Glomerular endothelial cell (primary cell): ENCODE measurements at regions not wholly inside any gene's neighbourhood (a gene's known extent, or its start where the extent isn't known, plus 50 kb on each side); places are given as distances from the start of the nearest gene placed in this dataset.

Source experiments
- DNase-seq: peaks from one replicate; pipeline ENCODE4 v3.0.0-alpha.2; 2011; ENCODE audit warnings: low read depth, low spot score; ENCODE audit errors: extremely low read depth

GRCh38 chr4:18566970-18567799, 545.6 kb upstream of the LCORL start:
- peak; percentile 31 for DNase-seq

- no peak for DNase-seq
These were observed 537.9 kb upstream of the LCORL start for GRCh38 chr4:18559492-18559891.

DNA sequence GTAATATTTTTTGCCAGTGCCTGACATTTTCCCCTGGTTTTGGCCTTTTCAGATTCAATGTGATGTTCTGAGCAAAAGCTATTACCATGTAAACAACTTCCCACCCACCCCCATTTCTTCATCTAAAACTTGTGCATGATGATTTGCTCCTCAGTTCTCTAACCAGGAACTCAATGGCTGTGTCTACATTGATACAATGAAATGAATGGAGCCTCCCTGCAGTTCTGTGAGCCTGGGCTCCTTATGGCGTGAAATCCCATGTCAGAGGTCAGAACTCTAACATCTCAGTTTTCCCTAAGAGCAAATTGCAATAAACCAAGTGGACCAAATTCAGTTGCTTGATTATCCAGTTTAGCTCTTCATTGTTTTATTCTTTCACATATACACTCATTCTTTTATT, 534.8 kb upstream of the LCORL start:
- no peak for DNase-seq

DNA sequence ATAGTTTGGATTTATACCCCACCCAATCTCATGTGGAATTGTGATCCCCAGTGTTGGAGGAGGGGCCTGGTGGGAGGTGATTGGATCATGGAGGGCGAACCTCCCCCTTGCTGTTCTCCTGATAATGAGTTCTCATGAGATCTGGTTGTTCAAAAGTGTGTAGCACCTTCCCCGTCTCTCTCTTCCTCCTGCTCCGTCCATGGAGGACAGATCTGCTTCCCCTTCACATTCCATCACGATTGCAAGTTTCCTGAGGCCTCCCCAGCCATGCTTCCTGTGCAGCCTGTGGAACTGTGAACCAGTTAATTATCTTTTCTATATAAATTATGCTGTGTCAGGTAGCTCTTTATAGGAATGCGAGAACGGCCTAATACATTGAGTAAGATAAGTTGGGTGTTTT, 518.8 kb upstream of the LCORL start:
- no peak for DNase-seq

DNA sequence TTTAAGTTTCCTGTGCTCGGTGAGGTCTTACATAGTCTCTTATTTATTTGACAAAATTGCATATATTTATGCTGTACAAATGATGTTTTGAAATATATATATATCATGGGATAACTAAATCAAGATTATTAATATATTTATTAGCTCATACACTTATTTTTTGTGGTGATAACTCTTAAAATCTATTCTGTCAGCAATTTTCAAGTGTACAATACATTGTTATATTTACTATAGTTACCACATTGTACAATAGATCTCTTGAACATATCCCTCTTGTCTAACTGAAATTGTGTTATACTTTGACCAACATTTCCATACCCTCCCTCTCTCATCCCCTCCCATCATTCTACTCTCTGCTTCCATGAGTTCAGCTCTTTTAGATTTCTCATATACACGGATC, 516.6 kb upstream of the LCORL start:
- DNase-seq = no peak

- DNase-seq = no peak
These were observed 514.9 kb upstream of the LCORL start for GRCh38 chr4:18536428-18536827.

DNA sequence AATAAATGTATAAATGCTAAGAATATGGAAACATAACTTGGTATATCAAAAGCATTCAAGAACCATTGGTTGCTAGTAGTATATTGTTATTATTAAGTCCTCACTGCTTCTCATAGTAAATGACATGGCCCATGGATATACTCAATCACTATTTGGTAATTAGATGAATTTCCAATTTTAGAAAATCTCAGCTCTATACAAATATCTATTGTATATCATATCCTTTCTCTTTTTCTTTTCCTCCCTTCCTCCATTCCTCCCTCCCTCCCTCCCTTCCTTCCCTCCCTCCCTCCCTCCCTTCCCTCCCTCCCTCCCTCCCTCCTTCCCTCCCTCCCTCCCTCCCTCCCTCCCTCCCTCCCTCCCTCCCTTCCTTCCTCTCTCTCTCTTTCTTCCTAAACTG, 514.4 kb upstream of the LCORL start:
- no peak for DNase-seq

GRCh38 chr4:18533262-18533775, 511.8 kb upstream of the LCORL start:
- no peak for DNase-seq

- DNase-seq = no peak
These were observed 510.2 kb upstream of the LCORL start for GRCh38 chr4:18531731-18532130.

- DNase-seq = no peak
These were observed 507.9 kb upstream of the LCORL start for GRCh38 chr4:18529482-18529881.

DNA sequence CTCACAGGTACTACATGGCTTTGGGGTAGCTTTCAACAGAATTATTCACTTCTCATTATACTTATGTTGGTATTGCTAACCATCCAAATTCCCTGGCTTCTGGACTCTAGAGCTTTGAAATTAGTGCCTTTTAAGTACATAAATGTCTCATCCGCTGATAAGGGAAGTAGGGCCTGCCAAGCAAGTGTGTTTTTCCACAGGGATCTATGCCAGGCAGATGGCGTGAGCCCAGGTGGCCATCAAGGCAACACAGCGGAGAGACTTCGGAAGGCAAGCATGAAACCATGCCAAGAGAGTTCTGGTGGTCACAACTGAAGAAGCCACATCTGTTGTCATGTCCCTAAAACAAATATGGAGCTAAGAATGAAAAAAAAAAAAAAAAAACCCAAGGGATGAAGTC, 503.1 kb upstream of the LCORL start:
- DNase-seq = no peak

DNA sequence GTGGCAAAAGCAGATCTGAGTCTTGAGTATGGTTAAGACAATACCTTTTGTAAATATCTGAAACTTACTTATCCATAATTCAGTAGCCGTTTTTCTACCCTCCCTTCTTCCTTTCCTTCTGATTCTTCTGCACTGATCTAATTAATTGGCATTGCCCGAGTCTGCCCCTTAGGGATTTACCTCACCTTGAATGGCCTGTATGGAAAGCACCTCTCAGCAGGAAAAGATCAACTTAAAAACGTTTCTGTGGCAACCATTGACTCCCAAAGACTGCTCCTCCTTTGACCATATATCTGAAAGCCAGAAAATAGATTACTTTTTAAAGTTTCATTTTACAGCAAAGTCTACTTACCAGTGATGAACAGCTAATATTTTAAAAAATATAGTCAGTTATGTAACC, 496.5 kb upstream of the LCORL start:
- DNase-seq = no peak

GRCh38 chr4:18513861-18514260, 492.3 kb upstream of the LCORL start:
- DNase-seq = no peak

DNA sequence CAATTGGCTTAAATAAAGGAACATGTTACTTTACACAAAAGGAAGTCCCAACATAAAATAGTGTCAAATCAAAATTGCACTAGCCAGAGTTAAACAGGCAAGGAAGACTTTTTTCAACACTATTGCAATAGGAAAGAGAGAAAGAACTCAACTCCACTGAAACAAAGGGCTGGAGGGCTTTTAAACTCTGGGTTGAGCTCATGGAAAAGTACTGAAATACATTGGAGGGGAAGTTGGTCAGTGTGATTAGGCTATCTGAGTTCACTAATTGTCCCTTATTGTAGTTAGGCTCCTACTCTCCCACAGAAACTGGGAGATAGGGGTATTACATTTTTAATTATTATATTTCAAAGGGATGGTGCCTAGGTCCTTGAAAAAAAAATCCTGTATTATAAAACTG, 491.2 kb upstream of the LCORL start:
- no peak for DNase-seq

DNA sequence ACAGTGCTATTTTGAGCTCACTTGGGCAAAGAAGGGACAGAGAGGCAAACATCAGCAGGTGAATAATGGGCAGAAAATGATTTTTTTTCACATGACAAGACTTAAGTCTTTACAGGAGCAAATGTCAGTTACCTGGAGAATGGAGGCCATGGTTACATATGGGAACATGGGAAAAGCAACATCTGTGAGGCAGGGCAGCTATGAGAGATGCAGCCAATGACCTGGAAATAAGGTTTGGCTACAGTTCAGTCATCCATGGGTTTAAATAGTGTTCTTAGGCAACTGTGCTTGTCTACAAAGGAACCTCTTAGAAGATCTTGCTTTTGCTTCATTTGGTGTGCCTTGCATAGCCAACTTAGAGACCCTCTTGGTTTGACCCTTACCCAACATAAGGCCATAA, 490.2 kb upstream of the LCORL start:
- DNase-seq = no peak

DNA sequence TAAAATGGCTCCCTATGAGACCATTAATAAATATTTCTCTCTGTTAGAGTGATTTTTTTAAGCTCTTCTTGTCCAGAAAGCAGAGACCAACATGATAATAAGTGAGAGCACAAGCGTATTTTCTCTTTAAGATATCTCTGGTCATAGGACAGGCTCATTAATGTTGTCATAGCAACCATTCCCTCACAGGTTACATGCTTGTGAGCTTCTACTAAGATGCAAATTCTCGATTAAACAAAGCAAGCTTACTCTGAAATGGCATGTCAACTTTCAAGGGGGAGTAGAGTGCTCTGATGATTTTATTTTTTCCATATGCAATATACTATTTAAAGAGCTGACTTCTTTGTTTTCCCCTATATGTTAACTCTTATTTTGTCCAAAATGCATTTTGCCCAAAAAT, 487.2 kb upstream of the LCORL start:
- no peak for DNase-seq

DNA sequence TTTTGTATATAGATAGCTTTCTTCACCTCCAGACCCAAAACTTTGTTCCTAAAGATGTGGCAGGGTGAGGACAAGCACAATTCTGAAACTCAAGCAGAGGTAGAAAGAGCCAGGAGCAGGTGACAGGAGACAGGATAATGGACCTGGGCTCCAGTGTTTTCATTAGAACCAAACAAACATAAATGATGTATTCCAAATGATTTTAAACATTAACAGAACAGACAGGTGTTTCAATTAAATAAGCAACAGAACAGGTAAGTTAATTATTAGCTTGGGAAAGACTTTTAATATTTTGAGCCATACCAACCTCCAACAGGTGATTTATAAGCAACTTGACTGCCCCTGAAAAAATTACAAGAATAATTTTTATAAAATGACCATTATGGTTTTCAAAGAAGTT, 459.4 kb upstream of the LCORL start:
- DNase-seq = no peak

GRCh38 chr4:18480342-18480741, 458.8 kb upstream of the LCORL start:
- DNase-seq = no peak

- no peak for DNase-seq
These were observed 458.3 kb upstream of the LCORL start for GRCh38 chr4:18479825-18480224.

DNA sequence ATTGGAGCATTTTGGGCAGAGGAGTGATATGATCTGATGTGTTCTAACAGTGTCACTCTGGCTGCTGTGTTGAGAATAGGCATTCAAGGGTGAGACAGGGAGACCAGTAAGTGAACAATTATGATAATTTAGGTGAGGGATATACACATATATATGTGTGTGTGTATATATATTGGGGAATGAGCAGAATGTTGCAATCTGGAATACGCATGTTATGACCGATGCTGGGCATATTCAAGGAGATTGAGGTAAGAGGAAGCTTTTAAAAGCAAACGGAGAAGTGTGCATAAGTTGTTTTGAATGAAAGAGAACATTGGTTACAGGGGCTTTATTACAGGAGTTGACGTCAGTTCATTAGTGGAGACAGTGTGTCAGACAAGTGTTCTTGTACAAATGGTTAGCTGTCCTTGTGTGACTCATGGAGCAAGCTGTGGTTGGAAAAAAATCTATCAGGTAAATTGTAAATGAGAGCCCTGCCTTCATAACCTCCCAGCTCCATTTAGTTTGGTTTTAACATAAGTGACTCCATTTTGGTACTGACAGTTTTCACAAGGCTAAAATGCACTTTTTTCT, 442.5 kb upstream of the LCORL start:
- no peak for DNase-seq

GRCh38 chr4:18458465-18458864, 436.9 kb upstream of the LCORL start:
- DNase-seq = no peak

DNA sequence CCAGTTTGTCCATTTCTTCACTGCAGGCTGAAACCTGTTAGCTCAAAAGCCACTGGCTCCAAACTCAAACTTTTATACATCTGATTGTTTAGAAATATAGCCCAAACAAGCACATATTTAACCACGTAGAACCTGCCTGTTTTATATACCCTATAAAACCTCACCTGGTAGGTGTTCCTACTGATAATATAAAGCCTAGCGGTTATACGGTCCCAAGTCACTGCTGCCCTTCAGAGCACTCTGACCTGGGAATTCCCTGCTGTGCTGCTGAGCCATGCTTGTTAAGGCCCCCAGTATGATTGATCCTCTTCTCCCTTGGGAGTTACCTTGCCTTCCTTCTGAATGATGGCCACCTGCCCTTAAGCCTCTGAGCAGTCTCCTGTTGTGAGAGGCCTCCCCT, 432.8 kb upstream of the LCORL start:
- DNase-seq = no peak
